ENCODE measurements at regions not wholly inside any gene's neighbourhood (a gene's known extent, or its start where the extent isn't known, plus 50 kb on each side); places are given as distances from the start of the nearest gene placed in this dataset.

DNA sequence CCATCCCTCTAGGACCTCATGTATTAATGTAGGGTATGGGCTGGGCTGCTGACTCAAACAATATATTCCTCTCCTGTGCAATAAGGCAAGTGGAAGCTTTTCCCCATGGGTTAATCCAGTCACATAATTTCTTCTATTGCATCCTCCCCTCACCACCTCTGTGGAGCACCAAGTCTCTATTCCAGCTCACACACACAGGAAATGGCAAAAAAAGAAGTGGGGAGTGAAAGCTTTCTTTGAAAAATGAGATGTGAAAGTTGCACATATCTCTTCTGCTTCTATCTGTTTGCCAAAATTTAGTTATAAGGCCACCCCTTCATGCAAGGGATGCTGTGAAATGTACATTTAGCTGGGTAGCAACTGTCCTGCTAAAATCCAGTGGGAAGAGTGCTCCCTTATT lies 121.3 kb downstream of the CDC42EP3 start:
- no peak for DNase-seq

DNA sequence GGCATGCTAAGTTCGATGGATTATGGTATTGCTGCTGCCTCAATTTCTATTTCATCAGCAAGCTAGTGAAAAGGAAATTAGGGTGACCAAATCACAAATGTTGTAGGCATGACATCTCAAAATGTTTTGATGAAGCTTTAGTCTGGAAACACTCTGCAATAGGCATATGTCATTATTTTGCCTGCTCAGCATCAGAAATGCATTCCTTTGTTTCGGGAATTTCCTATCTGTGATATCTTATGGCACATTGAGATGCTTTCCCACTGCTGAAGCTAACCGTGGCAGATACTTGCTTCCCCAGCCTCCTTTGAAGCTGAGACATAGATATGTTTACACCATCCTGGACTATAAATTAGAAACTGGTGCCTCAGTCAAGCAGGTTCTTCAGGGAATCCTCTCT lies 119.7 kb downstream of the CDC42EP3 start:
- no peak for DNase-seq

DNA sequence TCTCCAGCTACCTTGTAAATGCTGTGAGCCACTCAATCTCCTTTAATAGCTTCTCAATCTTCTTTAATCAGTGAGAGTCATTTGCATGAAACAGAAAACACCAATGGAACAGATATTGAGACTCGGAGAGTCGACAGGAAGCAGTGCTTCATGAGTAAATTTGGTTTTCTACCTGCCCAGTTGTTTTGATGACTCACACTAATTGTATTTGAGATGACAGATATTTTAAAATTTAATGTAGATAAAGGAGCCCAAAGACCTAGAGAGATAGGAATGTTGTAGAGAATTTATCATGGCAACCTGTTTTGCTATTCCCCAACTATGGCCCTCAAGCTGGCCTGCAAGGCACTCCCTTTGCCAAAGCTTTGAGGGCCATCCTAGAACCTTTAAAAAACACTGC lies 119.1 kb downstream of the CDC42EP3 start:
- no peak for DNase-seq

DNA sequence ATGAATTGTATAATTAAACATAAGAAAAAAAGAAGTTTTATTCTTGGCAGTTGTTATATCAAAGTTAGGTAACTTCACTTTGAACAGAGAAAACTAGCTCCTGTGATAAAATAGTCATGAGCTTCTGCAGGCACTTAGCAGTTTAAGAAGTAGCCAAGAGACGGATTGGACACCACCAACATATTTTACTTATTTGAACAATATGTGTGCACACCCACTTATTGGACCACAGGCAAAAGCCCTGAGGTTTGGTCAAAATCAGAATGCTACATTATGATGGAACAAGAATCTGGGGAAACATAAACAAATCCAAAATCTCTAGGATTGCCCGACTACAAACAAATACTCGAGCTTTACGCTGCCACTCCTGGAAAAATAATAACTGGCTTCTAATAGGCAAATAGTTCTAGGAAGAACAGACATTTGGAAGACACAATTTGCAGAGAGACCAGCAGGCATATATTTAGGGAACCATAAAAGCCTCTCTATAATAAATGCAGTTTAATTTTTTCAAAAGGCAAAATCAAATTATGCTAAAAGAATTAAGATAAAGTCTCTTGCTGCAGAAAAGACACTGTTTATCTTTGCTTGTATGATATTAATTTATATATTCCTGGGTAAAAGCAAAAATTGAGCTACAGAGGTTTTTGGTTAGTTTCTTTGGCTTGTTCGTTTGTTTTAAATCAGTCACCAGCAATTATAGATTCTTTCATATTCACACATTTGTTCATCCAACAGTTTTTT lies 117.9 kb downstream of the CDC42EP3 start:
- DNase-seq = no peak

GRCh38 chr2:37554155-37554510 lies 117.3 kb downstream of the CDC42EP3 start:
- peak; percentile 66 for DNase-seq

DNA sequence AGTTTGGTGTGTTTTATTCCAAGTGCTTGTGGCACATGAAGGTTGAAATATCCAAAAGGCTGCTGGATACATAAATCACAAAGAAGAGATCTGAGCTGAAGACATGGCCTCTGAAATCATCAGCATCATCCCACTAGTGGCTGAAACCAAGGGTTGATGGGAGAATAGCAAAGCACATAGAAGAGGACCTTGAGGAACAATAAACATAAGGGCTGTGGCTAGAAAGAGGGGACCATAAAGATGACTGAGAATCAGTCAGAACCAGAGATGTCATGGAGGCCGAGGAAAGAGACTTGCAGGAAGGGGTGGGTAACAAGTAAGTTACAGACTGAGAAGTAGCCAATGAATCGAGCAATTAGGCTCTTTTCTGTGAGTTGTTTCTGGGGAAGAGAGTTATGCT lies 116.8 kb downstream of the CDC42EP3 start:
- no peak for DNase-seq

GRCh38 chr2:37555457-37555856 lies 116.0 kb downstream of the CDC42EP3 start:
- DNase-seq = peak; percentile 89

- no peak for DNase-seq
Measured at GRCh38 chr2:37556256-37556655, 115.2 kb downstream of the CDC42EP3 start.

- DNase-seq = peak; percentile 10
Measured at GRCh38 chr2:37558623-37559022, 112.8 kb downstream of the CDC42EP3 start.

DNA sequence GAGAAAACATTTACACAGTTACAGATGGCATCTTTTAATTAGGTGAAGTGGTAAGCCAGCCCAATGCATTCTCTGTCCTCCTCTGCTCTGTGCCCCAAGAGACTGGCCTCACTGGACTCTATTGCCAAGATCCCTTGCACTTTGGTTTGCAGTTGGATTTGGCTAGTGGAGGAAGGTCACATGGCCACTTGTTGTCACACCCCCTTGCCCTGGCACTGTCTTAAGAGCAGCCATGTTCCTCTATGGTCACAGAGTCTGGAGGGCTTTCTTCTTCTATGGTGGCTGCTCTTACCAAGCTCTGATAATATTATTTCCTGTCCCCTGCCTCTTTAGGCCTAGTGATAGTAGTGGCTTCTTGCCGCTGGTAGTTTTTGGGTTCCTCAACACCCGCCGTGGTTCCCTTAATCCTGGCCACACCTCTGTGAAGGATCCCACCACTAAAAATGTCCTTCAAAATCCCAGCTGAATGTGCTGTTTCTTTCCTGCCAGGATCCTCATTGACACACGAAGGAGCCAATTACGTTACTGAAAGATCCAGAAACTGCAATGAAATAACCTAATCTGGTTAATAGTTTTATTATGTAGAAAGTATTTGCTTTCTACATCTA lies 111.1 kb downstream of the CDC42EP3 start:
- DNase-seq = no peak

DNA sequence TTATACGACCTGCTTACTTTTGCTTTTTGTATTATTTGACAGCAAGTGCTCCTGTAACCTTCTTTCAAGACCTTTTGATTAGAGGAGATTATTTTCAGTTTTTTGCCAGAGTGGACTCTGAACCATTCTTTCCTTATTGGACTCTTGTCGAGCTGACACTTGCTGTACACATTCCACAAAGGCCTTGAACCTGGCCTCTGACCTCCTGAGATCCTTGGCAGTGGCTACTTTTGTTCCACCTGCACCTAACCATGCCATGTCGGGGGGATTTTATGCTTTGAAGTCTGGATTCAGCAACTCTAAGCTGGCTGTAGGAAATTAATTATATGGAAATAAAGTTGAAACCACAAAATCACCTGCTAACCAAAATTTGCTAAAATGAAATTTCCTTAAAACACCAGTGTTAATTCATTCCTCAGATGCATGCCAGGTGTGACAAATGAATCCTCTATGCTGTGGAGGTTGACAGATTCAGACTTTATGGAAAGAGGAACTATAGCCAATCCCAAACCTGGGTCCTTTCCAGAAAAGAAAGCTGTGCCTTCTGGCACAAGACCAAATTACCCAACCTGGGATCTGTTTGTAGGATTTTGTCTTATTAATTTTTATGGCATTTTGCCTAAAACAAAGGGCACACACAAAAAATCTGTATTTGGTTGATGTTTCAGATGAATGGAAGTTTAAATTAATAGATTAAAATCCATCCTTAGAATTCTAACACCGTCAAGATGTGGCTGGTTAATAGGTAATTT lies 110.4 kb downstream of the CDC42EP3 start:
- DNase-seq = no peak

GRCh38 chr2:37561615-37562569 lies 109.5 kb downstream of the CDC42EP3 start:
- DNase-seq = no peak

- DNase-seq = no peak
Measured at GRCh38 chr2:37563375-37564015, 107.9 kb downstream of the CDC42EP3 start.

DNA sequence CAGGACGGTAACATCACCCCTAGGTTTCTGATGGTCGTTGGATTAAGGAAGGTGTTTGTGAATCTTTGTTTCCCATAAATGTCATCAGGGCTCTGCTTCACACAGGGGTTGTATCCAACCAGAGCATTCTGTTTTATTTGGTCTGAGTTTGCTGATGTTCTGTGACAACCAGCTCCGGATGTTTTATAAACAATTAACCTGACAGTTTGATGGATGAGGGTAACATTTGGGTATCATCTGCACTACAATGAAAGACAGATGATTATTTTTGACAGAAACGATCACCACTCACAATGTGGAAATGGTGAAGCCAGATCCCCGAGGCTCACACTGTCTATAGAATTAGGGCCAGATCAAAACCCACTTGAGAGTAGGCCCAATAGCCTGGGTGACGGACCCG lies 107.1 kb downstream of the CDC42EP3 start:
- DNase-seq = no peak

DNA sequence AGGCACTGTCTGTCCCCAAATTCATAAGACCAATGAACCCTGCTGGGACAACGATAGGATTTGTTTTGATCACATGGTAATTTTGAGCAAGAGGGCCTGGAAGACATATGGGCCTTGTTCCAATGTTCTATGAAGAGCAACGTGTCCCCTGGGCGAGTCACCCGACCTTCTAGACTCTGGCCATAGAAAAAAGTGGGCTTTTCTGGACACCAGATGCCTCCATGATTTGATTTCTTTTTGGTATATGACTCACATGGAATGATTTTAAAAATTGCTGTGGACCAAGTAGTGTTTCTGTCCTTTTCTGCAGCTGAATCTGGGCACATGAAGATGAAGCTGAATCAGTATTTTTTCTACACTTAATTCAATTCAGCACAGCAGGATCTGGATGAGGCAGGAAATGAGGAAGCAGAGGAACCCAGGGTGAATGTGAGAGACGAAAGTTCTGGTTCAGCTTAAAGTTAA lies 104.9 kb downstream of the CDC42EP3 start:
- DNase-seq = no peak

GRCh38 chr2:37568565-37568964 lies 102.9 kb downstream of the CDC42EP3 start:
- DNase-seq = no peak

DNA sequence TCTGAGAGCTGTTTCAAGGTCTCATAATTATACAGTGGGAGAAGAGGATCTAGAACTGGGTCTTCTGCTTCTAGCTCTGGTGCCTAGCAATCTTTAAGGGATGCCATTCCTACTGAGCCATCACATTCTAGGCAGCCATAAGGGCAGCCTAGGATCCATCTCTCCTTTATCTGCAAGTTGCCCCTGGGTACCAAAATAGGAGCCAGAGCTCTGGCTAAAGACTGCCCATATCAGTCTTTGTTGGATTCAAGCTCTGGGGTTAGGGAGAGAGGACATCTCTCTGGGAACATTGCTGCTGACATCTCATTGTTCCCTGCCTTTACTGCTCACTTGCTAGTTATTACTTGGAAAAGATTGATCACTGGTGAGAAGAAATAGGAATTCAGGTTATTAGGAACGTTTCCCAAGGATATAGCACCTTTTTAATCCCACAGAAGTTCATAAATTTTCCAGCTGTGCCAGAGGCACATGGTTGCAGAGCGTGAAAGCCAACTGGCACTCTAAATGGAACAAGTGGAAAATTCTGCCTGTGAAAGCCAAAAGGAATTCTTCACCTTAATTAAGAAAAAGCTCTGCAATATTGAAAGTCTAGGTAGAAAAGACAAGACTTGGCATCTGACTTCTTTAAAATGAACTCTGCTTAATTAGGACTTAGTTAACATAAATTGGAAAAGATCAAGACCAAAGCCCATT lies 102.2 kb downstream of the CDC42EP3 start:
- DNase-seq = no peak

GRCh38 chr2:37569986-37570679 lies 101.3 kb downstream of the CDC42EP3 start:
- DNase-seq = no peak

GRCh38 chr2:37570773-37571586 lies 100.5 kb downstream of the CDC42EP3 start:
- no peak for DNase-seq

DNA sequence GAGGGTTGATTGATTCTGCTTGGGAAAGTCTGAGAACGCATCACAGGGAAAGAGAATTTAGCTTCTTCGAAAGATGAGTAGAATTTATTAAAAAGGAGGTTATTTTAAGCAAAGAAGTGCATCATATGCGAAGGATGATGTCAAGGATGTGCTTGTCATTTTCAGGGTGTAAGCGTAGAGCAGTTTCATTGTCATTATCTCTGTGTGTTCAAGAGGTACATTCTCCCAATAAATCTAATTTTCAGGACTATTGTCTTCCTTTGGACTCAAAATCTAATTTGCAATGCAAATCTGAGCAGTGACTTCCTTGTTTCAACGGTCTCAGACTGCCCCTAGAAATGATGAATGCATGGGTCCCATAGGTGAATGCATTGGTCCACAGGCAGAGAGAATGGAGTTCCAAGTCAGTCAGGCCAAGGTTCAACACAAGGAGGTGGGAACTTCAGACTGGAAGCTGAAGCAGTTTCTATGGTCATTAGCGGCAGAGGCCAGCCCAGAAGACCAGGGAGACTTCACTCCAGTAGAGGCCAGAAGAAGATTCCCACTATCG lies 99.8 kb downstream of the CDC42EP3 start:
- no peak for DNase-seq
